SK-N-SH (cell line): ENCODE measurements at regions not wholly inside any gene's neighbourhood (a gene's known extent, or its start where the extent isn't known, plus 50 kb on each side); places are given as distances from the start of the nearest gene placed in this dataset.

Source experiments
- CTCF ChIA-PET: fragments of 300-600, 350-600 bp; formaldehyde crosslinking; extraction: SDS; loops from one replicate; lab custom pipeline; 2021; lab: Yijun Ruan, JAX
- POLR2A ChIA-PET: fragments of 350-600 bp; sonication (Branson Sonifier 250); formaldehyde crosslinking; extraction: SDS; loops from one replicate; lab custom pipeline; 2020; ENCODE audit warnings: antibody characterized with exemption, inconsistent platforms; lab: Yijun Ruan, JAX
- DNase-seq: peaks from one replicate; pipeline ENCODE4 v3.0.0; 2012
- H2AFZ ChIP-seq: fragments of 200-600 bp; sonication (generic); 2 replicates; pipeline ENCODE4 v1.8.1; 2016; ENCODE audit warnings: antibody characterized with exemption, mild to moderate bottlenecking, low read depth
- H3F3A ChIP-seq: fragments of 200-600 bp; sonication (generic); replicated peaks from 2 replicates; pipeline ENCODE3; 2016; ENCODE audit warnings: antibody characterized with exemption, mild to moderate bottlenecking; ENCODE audit not compliant: insufficient read depth
- H3K27ac ChIP-seq, 2 experiments: fragments of 200-500 bp in 1 of 2; fragments of 200-600 bp in 1 of 2; sonication (Bioruptor generic) in 1 of 2; sonication (generic), shearing (Covaris generic) in 1 of 2; 2 replicates each; pipeline versions ENCODE4 v1.5.1 to v1.6.1; 2014 to 2016; ENCODE audit warnings: low read depth in 2 of 2, inconsistent platforms in 1 of 2, low read length in 1 of 2, mild to moderate bottlenecking in 1 of 2, mixed read lengths in 1 of 2
- H3K27me3 ChIP-seq: fragments of 200-600 bp; sonication (generic), shearing (Covaris generic); 2 replicates; pipeline ENCODE4 v1.6.1; 2016; ENCODE audit warnings: mixed run types; ENCODE audit not compliant: insufficient read depth
- H3K36me3 ChIP-seq, 2 experiments: fragments of 200-500 bp in 1 of 2; fragments of 200-600 bp in 1 of 2; sonication (Bioruptor generic) in 1 of 2; sonication (generic) in 1 of 2; replicated peaks in 1 of 2; 2 replicates each; pipeline versions ENCODE3 to v1.5.1; 2014 to 2016; ENCODE audit warnings: low read length in 1 of 2, mild to moderate bottlenecking in 1 of 2; ENCODE audit not compliant: insufficient read depth in 2 of 2, control insufficient read depth in 1 of 2
- H3K4me1 ChIP-seq, 2 experiments: fragments of 200-500 bp in 1 of 2; fragments of 200-600 bp in 1 of 2; sonication (Bioruptor generic) in 1 of 2; sonication (generic), shearing (Covaris generic) in 1 of 2; 2 replicates each; pipeline versions ENCODE4 v1.5.1 to v1.6.1; 2014 to 2016; ENCODE audit warnings: low read depth in 1 of 2, low read length in 1 of 2, mixed run types in 1 of 2; ENCODE audit not compliant: insufficient read depth in 2 of 2, control insufficient read depth in 1 of 2
- H3K4me2 ChIP-seq: fragments of 200-600 bp; sonication (generic), shearing (Covaris generic); 2 replicates; pipeline ENCODE4 v1.6.1; 2017; ENCODE audit warnings: mixed run types
- H3K4me3 ChIP-seq, 2 experiments: fragments of 200-500 bp in 1 of 2; fragments of 200-600 bp in 1 of 2; sonication (Bioruptor generic) in 1 of 2; sonication (generic), shearing (Covaris generic) in 1 of 2; 2 replicates each; pipeline versions ENCODE4 v1.5.1 to v1.8.1; 2014 to 2016; ENCODE audit warnings: low read depth in 2 of 2, inconsistent platforms in 1 of 2, low read length in 1 of 2, mild to moderate bottlenecking in 1 of 2, mixed read lengths in 1 of 2, moderate library complexity in 1 of 2
- H3K79me2 ChIP-seq: fragments of 200-600 bp; sonication (generic); 2 replicates; pipeline ENCODE4 v1.8.1; 2017; ENCODE audit warnings: mild to moderate bottlenecking; ENCODE audit not compliant: insufficient read depth
- H3K9ac ChIP-seq: fragments of 200-600 bp; sonication (generic); 2 replicates; pipeline ENCODE4 v1.6.1; 2017; ENCODE audit warnings: mixed run types
- H3K9me2 ChIP-seq: fragments of 200-600 bp; sonication (generic); 2 replicates; pipeline ENCODE4 v1.6.1; 2017; ENCODE audit warnings: mixed run types
- H3K9me3 ChIP-seq: fragments of 200-600 bp; sonication (generic); 2 replicates; pipeline ENCODE4 v1.6.1; 2017; ENCODE audit warnings: mixed run types, mild to moderate bottlenecking, moderate library complexity
- H4K20me1 ChIP-seq: fragments of 200-600 bp; sonication (generic); 2 replicates; pipeline ENCODE4 v1.6.1; 2017; ENCODE audit warnings: mild to moderate bottlenecking, mixed run types; ENCODE audit not compliant: insufficient read depth
- CHD2 ChIP-seq: fragments of 150-350 bp; IDR thresholded peaks from 2 replicates; pipeline ENCODE4 v1.6.1; 2018; ENCODE audit warnings: low read length; ENCODE audit not compliant: partially characterized antibody
- CTCF ChIP-seq: fragments of 200-600 bp; sonication (generic); IDR thresholded peaks from 2 replicates; pipeline ENCODE4 v1.6.1; 2017; ENCODE audit warnings: antibody characterized with exemption, mild to moderate bottlenecking, moderate library complexity
- ELF1 ChIP-seq: IDR thresholded peaks from 2 replicates; pipeline ENCODE4 v1.4.0; 2012
- GATA2 ChIP-seq: sonication (generic); formaldehyde crosslinking; IDR thresholded peaks from 2 replicates; pipeline ENCODE4 v1.5.0; 2020; ENCODE audit warnings: mild to moderate bottlenecking, missing genetic modification reagents
- MEF2A ChIP-seq: IDR thresholded peaks from 2 replicates; pipeline ENCODE4 v1.4.0; 2012; ENCODE audit warnings: low read depth, borderline replicate concordance
- MXI1 ChIP-seq: IDR thresholded peaks from 2 replicates; pipeline ENCODE4 v1.6.1; 2012; ENCODE audit warnings: mild to moderate bottlenecking, low read depth, low read length, improper control_type of control experiment
- NFIC ChIP-seq: IDR thresholded peaks from 2 replicates; pipeline ENCODE4 v1.4.0; 2012; ENCODE audit warnings: borderline replicate concordance
- NRF1 ChIP-seq: IDR thresholded peaks from 2 replicates; pipeline ENCODE4 v1.6.1; 2012; ENCODE audit warnings: low read depth, mild to moderate bottlenecking, low read length
- POLR2AphosphoS5 ChIP-seq: IDR thresholded peaks from 2 replicates; pipeline ENCODE4 v1.6.1; 2012; ENCODE audit warnings: low read depth, low read length
- RCOR1 ChIP-seq: fragments of 150-350 bp; IDR thresholded peaks from 2 replicates; pipeline ENCODE4 v1.6.1; 2017; ENCODE audit warnings: antibody characterized with exemption, low read length
- RFX5 ChIP-seq: IDR thresholded peaks from 2 replicates; pipeline ENCODE4 v1.6.1; 2012; ENCODE audit warnings: mild to moderate bottlenecking, improper control_type of control experiment, low read length
- RXRA ChIP-seq: IDR thresholded peaks from 2 replicates; pipeline ENCODE4 v1.4.0; 2012; ENCODE audit warnings: low read depth, mild to moderate bottlenecking, borderline replicate concordance
- TEAD4 ChIP-seq: IDR thresholded peaks from 2 replicates; pipeline ENCODE4 v1.4.0; 2012; ENCODE audit warnings: mild to moderate bottlenecking, borderline replicate concordance; ENCODE audit not compliant: insufficient read depth
- WGBS: methylation state at CpG from one replicate; pipeline ENCODE4 v1.1.6; 2017; ENCODE audit warnings: low lambda C conversion rate; 5-methylcytosine and 5-hydroxymethylcytosine counted together
- TF ChIP-seq, protein P1 (sequence below): fragments of 150-350 bp; IDR thresholded peaks from 2 replicates; pipeline ENCODE4 v1.6.1; 2016; ENCODE audit warnings: mild to moderate bottlenecking, low read depth, low read length
- TF ChIP-seq, protein P2 (sequence below): IDR thresholded peaks from 2 replicates; pipeline ENCODE4 v1.4.0; 2012; ENCODE audit warnings: low read depth, borderline replicate concordance

- Histone ChIP-seq H3K9me3 (no peaks in the 10 kb centered on the region), H3K9ac (no peak overlapping the region), H3K9me2 (no peaks in the 10 kb centered on the region), H3K27me3 (no peaks in the 10 kb centered on the region; the same call in 1 of the 2 replicates), H3K4me2 (no peak overlapping the region), H3K4me3 (no peak overlapping the region), H3K27ac (no peak overlapping the region), H2AFZ (no peak overlapping the region), H4K20me1 (no peaks in the 10 kb centered on the region), H3F3A (no peaks in the 10 kb centered on the region), H3K36me3 (no peaks in the 10 kb centered on the region), H3K79me2 (no peaks in the 10 kb centered on the region), H3K4me1 (no peaks in the 10 kb centered on the region)
- TF ChIP-seq GATA2 (CRISPR knock-in tag) (no peak), TEAD4 (no peak), NRF1 (no peak), RXRA (no peak), ELF1 (no peak), MEF2A (no peak), NFIC (no peak), MXI1 (no peak), RFX5 (no peak), CHD2 (no peak), POLR2AphosphoS5 (no peak), RCOR1 (no peak), CTCF (no peak)
- TF ChIP-seq, protein P1, sequence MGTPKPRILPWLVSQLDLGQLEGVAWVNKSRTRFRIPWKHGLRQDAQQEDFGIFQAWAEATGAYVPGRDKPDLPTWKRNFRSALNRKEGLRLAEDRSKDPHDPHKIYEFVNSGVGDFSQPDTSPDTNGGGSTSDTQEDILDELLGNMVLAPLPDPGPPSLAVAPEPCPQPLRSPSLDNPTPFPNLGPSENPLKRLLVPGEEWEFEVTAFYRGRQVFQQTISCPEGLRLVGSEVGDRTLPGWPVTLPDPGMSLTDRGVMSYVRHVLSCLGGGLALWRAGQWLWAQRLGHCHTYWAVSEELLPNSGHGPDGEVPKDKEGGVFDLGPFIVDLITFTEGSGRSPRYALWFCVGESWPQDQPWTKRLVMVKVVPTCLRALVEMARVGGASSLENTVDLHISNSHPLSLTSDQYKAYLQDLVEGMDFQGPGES: no peak
- TF ChIP-seq, protein P2, sequence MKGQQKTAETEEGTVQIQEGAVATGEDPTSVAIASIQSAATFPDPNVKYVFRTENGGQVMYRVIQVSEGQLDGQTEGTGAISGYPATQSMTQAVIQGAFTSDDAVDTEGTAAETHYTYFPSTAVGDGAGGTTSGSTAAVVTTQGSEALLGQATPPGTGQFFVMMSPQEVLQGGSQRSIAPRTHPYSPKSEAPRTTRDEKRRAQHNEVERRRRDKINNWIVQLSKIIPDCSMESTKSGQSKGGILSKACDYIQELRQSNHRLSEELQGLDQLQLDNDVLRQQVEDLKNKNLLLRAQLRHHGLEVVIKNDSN: no peak
- POLR2A ChIA-PET: no interaction called here
- no peak for DNase-seq
- 14% methylated on average over 1 of the region's 1 CpG for WGBS
- CTCF ChIA-PET: no interaction called here
Measured at GRCh38 chr4:83974111-83974780, 438.3 kb downstream of the GPAT3 start.
